DND-41 (cell line): ENCODE measurements at regions not wholly inside any gene's neighbourhood (a gene's known extent, or its start where the extent isn't known, plus 50 kb on each side); places are given as distances from the start of the nearest gene placed in this dataset.

Experiments used
- ATAC-seq: fragments of 200-7000 bp; cut with Tn5 transposase; 3 replicates; pipeline ENCODE4 v1.9.1; 2021; ENCODE audit warnings: low read depth; ENCODE audit not compliant: insufficient read depth
- DNase-seq: peaks from one replicate; pipeline ENCODE4 v3.0.0-alpha.2; 2020
- H2AFZ ChIP-seq: 2 replicates; pipeline ENCODE4 v1.6.0; 2012; ENCODE audit warnings: low read depth, low read length
- H3K27ac ChIP-seq: 2 replicates; pipeline ENCODE4 v1.5.1; 2012; ENCODE audit warnings: low read length, inconsistent platforms
- H3K27me3 ChIP-seq: fragments of 200-600 bp; sonication (generic); 2 replicates; pipeline ENCODE4 v1.6.0; 2012; ENCODE audit warnings: low read length, mild to moderate bottlenecking, inconsistent platforms; ENCODE audit not compliant: insufficient read depth, poor library complexity
- H3K36me3 ChIP-seq: 2 replicates; pipeline ENCODE4 v1.5.1; 2012; ENCODE audit warnings: low read length, inconsistent platforms; ENCODE audit not compliant: insufficient read depth
- H3K4me1 ChIP-seq: 2 replicates; pipeline ENCODE4 v1.5.1; 2012; ENCODE audit warnings: mild to moderate bottlenecking, low read length; ENCODE audit not compliant: insufficient read depth
- H3K4me2 ChIP-seq: 2 replicates; pipeline ENCODE4 v1.6.0; 2012; ENCODE audit warnings: mild to moderate bottlenecking, moderate library complexity, low read length, inconsistent platforms; ENCODE audit not compliant: insufficient read depth
- H3K4me3 ChIP-seq, 2 experiments: fragments of 200-600 bp in 1 of 2; shearing (Covaris generic) in 1 of 2; 2 replicates each; pipeline ENCODE4 v1.5.1; 2012 to 2016; ENCODE audit warnings: inconsistent platforms in 2 of 2, low read length in 2 of 2, mild to moderate bottlenecking in 2 of 2, low read depth in 1 of 2, moderate library complexity in 1 of 2
- H3K79me2 ChIP-seq: 2 replicates; pipeline ENCODE4 v1.6.0; 2012; ENCODE audit warnings: low read length, inconsistent platforms; ENCODE audit not compliant: insufficient read depth
- H3K9ac ChIP-seq: 2 replicates; pipeline ENCODE4 v1.6.0; 2012; ENCODE audit warnings: low read depth, mild to moderate bottlenecking, inconsistent platforms, low read length, moderate library complexity
- H3K9me3 ChIP-seq: 2 replicates; pipeline ENCODE4 v1.5.1; 2012; ENCODE audit warnings: low read length, moderate library complexity, mild to moderate bottlenecking, inconsistent platforms; ENCODE audit not compliant: insufficient read depth, severe bottlenecking
- H4K20me1 ChIP-seq: 2 replicates; pipeline ENCODE4 v1.6.0; 2012; ENCODE audit warnings: low read length; ENCODE audit not compliant: insufficient read depth
- CTCF ChIP-seq: IDR thresholded peaks from 2 replicates; pipeline ENCODE4 v1.5.1; 2012; ENCODE audit warnings: borderline replicate concordance, low read length, moderate library complexity, mild to moderate bottlenecking; ENCODE audit not compliant: poor library complexity, severe bottlenecking; ENCODE audit errors: extremely low read depth
- EZH2 ChIP-seq: IDR thresholded peaks from 3 replicates; pipeline ENCODE4 v1.6.1; 2012; ENCODE audit warnings: borderline replicate concordance, low read depth, mild to moderate bottlenecking, moderate library complexity, low read length, inconsistent platforms; ENCODE audit not compliant: severe bottlenecking

- H3K4me2 ChIP-seq, result no peak overlapping the region
- H3K4me3 ChIP-seq, result no peak overlapping the region
- no peak overlapping the region for H2AFZ ChIP-seq
- no peak overlapping the region for H3K9ac ChIP-seq
- TF ChIP-seq CTCF (no peak), EZH2 (no peak)
- no peaks in the 10 kb centered on the region for H3K79me2 ChIP-seq
- H3K9me3 ChIP-seq, result no peaks in the 10 kb centered on the region
- no peak overlapping the region for H3K27ac ChIP-seq
- DNase-seq, result no peak
- H3K36me3 ChIP-seq, result no peaks in the 10 kb centered on the region
- no peaks in the 10 kb centered on the region for H3K4me1 ChIP-seq
- H3K27me3 ChIP-seq, result no peaks in the 10 kb centered on the region
- no peaks in the 10 kb centered on the region for H4K20me1 ChIP-seq
- ATAC-seq, result no peak
Observed at GRCh38 chr4:24002330-24002966, 112.6 kb upstream of the PPARGC1A start.

DNA sequence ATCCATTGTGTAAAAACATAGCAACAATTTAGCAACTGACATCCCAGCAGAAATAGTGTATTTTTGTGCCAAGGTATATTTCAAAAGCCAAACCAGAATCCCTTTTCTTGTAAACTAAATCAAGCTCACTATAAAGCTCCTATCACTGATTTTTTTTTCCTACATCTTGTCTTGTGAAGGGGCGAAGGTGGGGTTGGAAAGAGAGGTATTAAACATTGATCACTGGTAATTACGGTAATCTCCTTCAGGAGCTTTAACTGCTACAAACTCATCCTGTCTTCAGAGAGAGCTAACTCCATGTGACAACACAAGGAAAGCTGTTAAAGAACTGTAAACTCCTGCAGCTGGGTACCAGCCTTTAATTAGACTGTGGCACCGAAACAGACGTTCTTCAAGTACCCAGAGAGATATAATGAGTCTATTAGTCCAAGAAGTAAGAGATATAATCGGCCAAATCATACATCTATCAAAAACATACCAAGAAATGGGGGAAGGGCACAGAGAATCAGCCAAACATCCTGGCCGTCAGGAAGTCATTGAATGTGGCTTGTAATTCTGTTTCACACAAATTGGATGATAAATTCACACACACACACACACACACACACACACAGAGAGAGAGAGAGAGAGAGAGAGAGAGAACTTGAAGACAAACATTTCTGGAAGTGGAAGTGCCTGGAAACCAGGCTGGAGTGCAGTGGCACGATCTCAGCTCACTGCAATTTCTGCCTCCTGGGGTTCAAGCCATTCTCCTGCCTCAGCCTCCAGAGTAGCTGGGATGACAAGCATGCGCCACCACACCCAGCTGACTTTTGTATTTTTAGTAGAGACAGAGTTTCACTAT is 111.9 kb upstream of the PPARGC1A start:
- H3K79me2 ChIP-seq, result no peaks in the 10 kb centered on the region
- H3K4me2 ChIP-seq, result no peak overlapping the region
- no peak overlapping the region for H3K4me3 ChIP-seq
- no peaks in the 10 kb centered on the region for H3K27me3 ChIP-seq
- ATAC-seq, result no peak
- no peaks in the 10 kb centered on the region for H3K9me3 ChIP-seq
- DNase-seq, result no peak
- H3K4me1 ChIP-seq, result no peaks in the 10 kb centered on the region
- no peaks in the 10 kb centered on the region for H4K20me1 ChIP-seq
- H2AFZ ChIP-seq, result no peak overlapping the region
- H3K36me3 ChIP-seq, result no peaks in the 10 kb centered on the region
- no peak overlapping the region for H3K27ac ChIP-seq
- no peak overlapping the region for H3K9ac ChIP-seq
- no peak for TF ChIP-seq EZH2
- no peak for TF ChIP-seq CTCF

GRCh38 chr4:24000470-24000831 is 110.6 kb upstream of the PPARGC1A start:
- ATAC-seq, result no peak
- Histone ChIP-seq H3K9me3 (no peaks in the 10 kb centered on the region), H3K27ac (no peak overlapping the region), H3K9ac (no peak overlapping the region), H3K4me2 (no peak overlapping the region), H3K4me1 (no peaks in the 10 kb centered on the region), H2AFZ (no peak overlapping the region), H3K27me3 (no peaks in the 10 kb centered on the region), H3K4me3 (no peak overlapping the region), H3K79me2 (no peaks in the 10 kb centered on the region), H4K20me1 (no peaks in the 10 kb centered on the region), H3K36me3 (no peaks in the 10 kb centered on the region)
- no peak for TF ChIP-seq EZH2
- TF ChIP-seq CTCF, result no peak
- no peak for DNase-seq
